Left lung (tissue), 4 donors: ENCODE measurements at regions not wholly inside any gene's neighbourhood (a gene's known extent, or its start where the extent isn't known, plus 50 kb on each side); places are given as distances from the start of the nearest gene placed in this dataset.
A peak's percentile ranks its signal among the peaks of the same experiment; 100 is the strongest.

Experiments used
- ATAC-seq: fragments of 200-7000 bp; cut with Tn5 transposase; one replicate; pipeline ENCODE4 v1.9.1; 2020; ENCODE audit warnings: moderate library complexity
- DNase-seq, 4 donors: peaks; one replicate each; pipeline ENCODE4 v3.0.0-alpha.2; 2013 to 2020
- H3K27ac ChIP-seq, 2 donors: fragments of 200-600 bp; sonication (generic) in 1 of 2; one replicate each; pipeline versions ENCODE4 v1.5.0 to v1.8.0; 2020 to 2021
- H3K27me3 ChIP-seq, 2 donors: fragments of 200-600 bp; sonication (generic) in 1 of 2; one replicate each; pipeline versions ENCODE4 v1.5.0 to v1.8.0; 2020 to 2021
- H3K36me3 ChIP-seq, 2 donors: fragments of 200-600 bp; sonication (generic) in 1 of 2; one replicate each; pipeline versions ENCODE4 v1.5.0 to v1.8.0; 2020 to 2021
- H3K4me1 ChIP-seq, 2 donors: fragments of 200-600 bp; one replicate each; pipeline ENCODE4 v1.8.0; 2021
- H3K4me3 ChIP-seq, 2 donors: fragments of 200-600 bp; sonication (generic) in 1 of 2; one replicate each; pipeline versions ENCODE4 v1.5.0 to v1.8.0; 2020 to 2021; ENCODE audit warnings: mild to moderate bottlenecking in 1 of 2
- H3K9me3 ChIP-seq, 2 donors: fragments of 200-600 bp; sonication (generic) in 1 of 2; one replicate each; pipeline versions ENCODE4 v1.5.0 to v1.8.0; 2020 to 2021
- intact Hi-C, 2 donors: fragments of 100-400 bp; cut with DNase I; formaldehyde crosslinking; loops; one replicate each; pipeline versions ENCODE4 v1.11.2 to v1.14.2; 2022
- TF ChIP-seq, protein P1 (sequence below), 2 donors: fragments of 200-600 bp; sonication (generic) in 1 of 2; IDR thresholded peaks; one replicate each; pipeline versions ENCODE4 v1.5.0 to v1.8.0; 2021; ENCODE audit warnings: antibody characterized with exemption in 2 of 2
- donor health status: DM: no; HTN: yes; CAD: no.
- donor health status: DM: no; HTN: no; CAD: no.

- no peak for DNase-seq
- no peaks in the 10 kb centered on the region for H3K36me3 ChIP-seq
- peaks cover 5 to 23% of the 10 kb centered on the region in 2 donors for H3K27me3 ChIP-seq
- H3K4me1 ChIP-seq = no peaks in the 10 kb centered on the region
- H3K27ac ChIP-seq = no peak overlapping the region
- intact Hi-C loops = no loop called here
- ATAC-seq = no peak
- H3K4me3 ChIP-seq = no peak overlapping the region
- TF ChIP-seq, protein P1, sequence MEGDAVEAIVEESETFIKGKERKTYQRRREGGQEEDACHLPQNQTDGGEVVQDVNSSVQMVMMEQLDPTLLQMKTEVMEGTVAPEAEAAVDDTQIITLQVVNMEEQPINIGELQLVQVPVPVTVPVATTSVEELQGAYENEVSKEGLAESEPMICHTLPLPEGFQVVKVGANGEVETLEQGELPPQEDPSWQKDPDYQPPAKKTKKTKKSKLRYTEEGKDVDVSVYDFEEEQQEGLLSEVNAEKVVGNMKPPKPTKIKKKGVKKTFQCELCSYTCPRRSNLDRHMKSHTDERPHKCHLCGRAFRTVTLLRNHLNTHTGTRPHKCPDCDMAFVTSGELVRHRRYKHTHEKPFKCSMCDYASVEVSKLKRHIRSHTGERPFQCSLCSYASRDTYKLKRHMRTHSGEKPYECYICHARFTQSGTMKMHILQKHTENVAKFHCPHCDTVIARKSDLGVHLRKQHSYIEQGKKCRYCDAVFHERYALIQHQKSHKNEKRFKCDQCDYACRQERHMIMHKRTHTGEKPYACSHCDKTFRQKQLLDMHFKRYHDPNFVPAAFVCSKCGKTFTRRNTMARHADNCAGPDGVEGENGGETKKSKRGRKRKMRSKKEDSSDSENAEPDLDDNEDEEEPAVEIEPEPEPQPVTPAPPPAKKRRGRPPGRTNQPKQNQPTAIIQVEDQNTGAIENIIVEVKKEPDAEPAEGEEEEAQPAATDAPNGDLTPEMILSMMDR (IDR thresholded peaks at IDR 0.05) = no peak
- peaks cover 0 to 9% of the 10 kb centered on the region in 2 donors for H3K9me3 ChIP-seq
Measured at GRCh38 chr4:96509039-96509741, 669.3 kb downstream of the PDHA2 start.

- Histone ChIP-seq H3K36me3 (no peaks in the 10 kb centered on the region), H3K4me3 (no peak overlapping the region), H3K4me1 (no peaks in the 10 kb centered on the region), H3K27ac (no peak overlapping the region), H3K27me3 (peaks cover 0 to 5% of the 10 kb centered on the region in 2 donors), H3K9me3 (peaks cover 0 to 7% of the 10 kb centered on the region in 2 donors)
- ATAC-seq (no peak), DNase-seq (no peak)
- TF ChIP-seq, protein P1 (IDR thresholded peaks at IDR 0.05) = no peak
- intact Hi-C loops = no loop called here
Measured at GRCh38 chr4:96519291-96519690, 679.4 kb downstream of the PDHA2 start.

GRCh38 chr4:96521046-96521536 lies 681.2 kb downstream of the PDHA2 start:
- Histone ChIP-seq H3K36me3 (no peaks in the 10 kb centered on the region), H3K27me3 (peaks cover 0 to 6% of the 10 kb centered on the region in 2 donors), H3K9me3 (peaks cover 0 to 7% of the 10 kb centered on the region in 2 donors), H3K4me1 (no peaks in the 10 kb centered on the region), H3K4me3 (no peak overlapping the region), H3K27ac (no peak overlapping the region)
- intact Hi-C loops = no loop called here
- TF ChIP-seq, protein P1 (IDR thresholded peaks at IDR 0.05) = no peak
- ATAC-seq (no peak), DNase-seq (peak in 1 of 4 donors; percentile 64)

- Histone ChIP-seq H3K36me3 (no peaks in the 10 kb centered on the region), H3K27me3 (peaks cover 0 to 6% of the 10 kb centered on the region in 2 donors), H3K4me3 (no peak overlapping the region), H3K9me3 (peaks cover 0 to 7% of the 10 kb centered on the region in 2 donors), H3K27ac (no peak overlapping the region), H3K4me1 (no peaks in the 10 kb centered on the region)
- no peak for ATAC-seq
- TF ChIP-seq, protein P1 (IDR thresholded peaks at IDR 0.05) = no peak
- intact Hi-C loops = no loop called here
- peak in 1 of 4 donors; percentile 6 for DNase-seq
Measured at GRCh38 chr4:96523611-96524010, 683.7 kb downstream of the PDHA2 start.

DNA sequence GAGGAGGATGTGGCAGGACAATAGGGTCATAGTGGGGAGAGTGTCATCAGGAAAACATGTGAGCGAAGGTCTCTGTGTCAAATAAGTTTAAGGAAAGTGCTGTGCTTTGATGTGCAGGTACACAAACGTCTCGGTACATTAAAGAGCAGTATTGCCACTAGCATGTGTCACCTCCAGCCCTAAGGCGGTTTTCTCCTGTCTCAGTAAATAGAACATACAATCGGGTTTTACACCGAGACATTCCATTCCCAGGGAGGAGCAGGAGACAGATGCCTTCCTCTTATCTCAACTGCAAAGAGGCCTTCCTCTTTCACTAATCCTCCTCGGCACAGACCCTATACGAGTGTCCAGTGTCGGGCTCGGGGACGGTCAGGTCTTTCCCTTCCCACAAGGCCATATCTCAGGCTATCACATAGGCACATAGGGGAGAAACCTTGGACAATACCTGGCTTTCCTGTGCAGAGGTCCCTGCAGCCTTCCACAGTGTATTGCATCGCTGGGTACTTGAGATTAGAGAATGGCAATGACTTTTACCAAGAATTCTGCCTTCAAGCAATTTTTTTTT lies 684.5 kb downstream of the PDHA2 start:
- Histone ChIP-seq H3K9me3 (peaks cover 0 to 7% of the 10 kb centered on the region in 2 donors), H3K4me1 (no peaks in the 10 kb centered on the region), H3K27ac (no peak overlapping the region), H3K27me3 (peaks cover 0 to 6% of the 10 kb centered on the region in 2 donors), H3K4me3 (no peak overlapping the region), H3K36me3 (no peaks in the 10 kb centered on the region)
- no peak for ATAC-seq
- no peak for DNase-seq
- intact Hi-C loops = no loop called here
- TF ChIP-seq, protein P1 (IDR thresholded peaks at IDR 0.05) = no peak
